Prostate gland (tissue), 2 donors: ENCODE measurements at regions not wholly inside any gene's neighbourhood (a gene's known extent, or its start where the extent isn't known, plus 50 kb on each side); places are given as distances from the start of the nearest gene placed in this dataset.

ENCODE experiments used
- POLR2A ChIP-seq: fragments of 450-650 bp; IDR thresholded peaks from one replicate; pipeline ENCODE4 v1.6.1; 2016; ENCODE audit warnings: antibody characterized with exemption, mild to moderate bottlenecking
- POLR2AphosphoS5 ChIP-seq: sonication (generic); formaldehyde crosslinking; IDR thresholded peaks from one replicate; pipeline ENCODE4 v1.6.1; 2017; ENCODE audit warnings: antibody characterized with exemption
- TF ChIP-seq, protein P1 (sequence below), 4 experiments: fragments of 200-600 bp in 2 of 4; fragments of 450-650 bp in 2 of 4; sonication (generic) in 2 of 4; IDR thresholded peaks; 1 replicate in 3 of 4; 2 replicates in 1 of 4; pipeline ENCODE4 v1.5.1; 2016 to 2019; ENCODE audit warnings: antibody characterized with exemption in 4 of 4, mild to moderate bottlenecking in 2 of 4, moderate library complexity in 2 of 4

- TF ChIP-seq, protein P1, sequence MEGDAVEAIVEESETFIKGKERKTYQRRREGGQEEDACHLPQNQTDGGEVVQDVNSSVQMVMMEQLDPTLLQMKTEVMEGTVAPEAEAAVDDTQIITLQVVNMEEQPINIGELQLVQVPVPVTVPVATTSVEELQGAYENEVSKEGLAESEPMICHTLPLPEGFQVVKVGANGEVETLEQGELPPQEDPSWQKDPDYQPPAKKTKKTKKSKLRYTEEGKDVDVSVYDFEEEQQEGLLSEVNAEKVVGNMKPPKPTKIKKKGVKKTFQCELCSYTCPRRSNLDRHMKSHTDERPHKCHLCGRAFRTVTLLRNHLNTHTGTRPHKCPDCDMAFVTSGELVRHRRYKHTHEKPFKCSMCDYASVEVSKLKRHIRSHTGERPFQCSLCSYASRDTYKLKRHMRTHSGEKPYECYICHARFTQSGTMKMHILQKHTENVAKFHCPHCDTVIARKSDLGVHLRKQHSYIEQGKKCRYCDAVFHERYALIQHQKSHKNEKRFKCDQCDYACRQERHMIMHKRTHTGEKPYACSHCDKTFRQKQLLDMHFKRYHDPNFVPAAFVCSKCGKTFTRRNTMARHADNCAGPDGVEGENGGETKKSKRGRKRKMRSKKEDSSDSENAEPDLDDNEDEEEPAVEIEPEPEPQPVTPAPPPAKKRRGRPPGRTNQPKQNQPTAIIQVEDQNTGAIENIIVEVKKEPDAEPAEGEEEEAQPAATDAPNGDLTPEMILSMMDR (IDR thresholded peaks at IDR 0.05) = no peak
- TF ChIP-seq POLR2A (no peak), POLR2AphosphoS5 (no peak)
These were observed 671.9 kb downstream of the ADGRL2 start for GRCh38 chr1:82472489-82473131.
